K562 (cell line): ENCODE measurements at regions not wholly inside any gene's neighbourhood (a gene's known extent, or its start where the extent isn't known, plus 50 kb on each side); places are given as distances from the start of the nearest gene placed in this dataset.

ENCODE experiments used
- ATAC-seq: fragments of 200-7000 bp; cut with Tn5 transposase; 3 replicates; pipeline ENCODE4 v1.9.1; 2020; ENCODE audit warnings: moderate library complexity
- BruUV-seq: library from RNA; stranded (reverse); fragments of 400-500 nt; replicated peaks from 2 replicates; lab custom pipeline; 2021; lab: Mats Ljungman, UMichigan
- CTCF ChIA-PET: fragments of 300-600 bp; formaldehyde crosslinking; extraction: SDS; loops from one replicate; lab custom pipeline; 2021; ENCODE audit warnings: low intra/inter-chr PET ratio; lab: Yijun Ruan, JAX
- POLR2A ChIA-PET: fragments of 300-600, 350-650 bp; sonication (Branson Sonifier 250); formaldehyde crosslinking; extraction: SDS; loops from one replicate; lab custom pipeline; 2021; ENCODE audit warnings: antibody characterized with exemption, inconsistent platforms; lab: Yijun Ruan, JAX
- DNase-seq, 4 experiments: peaks; one replicate each; pipeline versions ENCODE4 v3.0.0 to v3.0.0-alpha.2; 2011 to 2018; ENCODE audit warnings: low spot score in 3 of 4, mixed read lengths in 3 of 4; ENCODE audit errors: extremely low read depth in 1 of 4
- FAIRE-seq: peaks from 2 replicates; lab custom pipeline; 2011; peaks lifted over from hg19 to GRCh38; lab: Jason Lieb, UNC
- H2AFZ ChIP-seq: 2 replicates; pipeline ENCODE4 v1.6.0; 2011; ENCODE audit warnings: low read depth, low read length, control low read depth, inconsistent platforms
- H3K27ac ChIP-seq: fragments of 200-600 bp; 3 replicates; pipeline ENCODE4 v1.8.0; 2011; ENCODE audit warnings: low read depth, mild to moderate bottlenecking, control low read depth, inconsistent platforms, low read length, moderate library complexity, mixed read lengths; ENCODE audit errors: extremely low read depth
- H3K27me3 ChIP-seq, 2 experiments: fragments of 300-600 bp in 1 of 2; 2 replicates in 1 of 2; 3 replicates in 1 of 2; pipeline versions ENCODE4 v1.6.0 to v1.8.0; 2011; ENCODE audit warnings: inconsistent platforms in 2 of 2, low read length in 2 of 2, mild to moderate bottlenecking in 1 of 2, mixed read lengths in 1 of 2, moderate library complexity in 1 of 2; ENCODE audit not compliant: control insufficient read depth in 2 of 2, insufficient read depth in 2 of 2
- H3K36me3 ChIP-seq: fragments of 300-600 bp; 3 replicates; pipeline ENCODE4 v1.8.0; 2011; ENCODE audit warnings: mild to moderate bottlenecking, low read length, inconsistent platforms; ENCODE audit not compliant: control insufficient read depth, insufficient read depth
- H3K4me1 ChIP-seq, 2 experiments: fragments of 200-600 bp in 1 of 2; replicated peaks in 1 of 2; 2 replicates in 1 of 2; 3 replicates in 1 of 2; pipeline versions ENCODE4 v1.5.1 to v1.8.0; 2011; ENCODE audit warnings: inconsistent platforms in 2 of 2, low read length in 2 of 2, mild to moderate bottlenecking in 1 of 2, mixed read lengths in 1 of 2, moderate library complexity in 1 of 2; ENCODE audit not compliant: control insufficient read depth in 2 of 2, insufficient read depth in 2 of 2
- H3K4me2 ChIP-seq: 2 replicates; pipeline ENCODE4 v1.6.1; 2011; ENCODE audit warnings: low read length, control low read depth, inconsistent platforms, mixed read lengths; ENCODE audit not compliant: insufficient read depth
- H3K4me3 ChIP-seq: fragments of 200-600 bp; sonication (generic), shearing (Covaris generic); 2 replicates; pipeline ENCODE4 v1.5.1; 2016; ENCODE audit warnings: control low read depth, inconsistent platforms
- H3K79me2 ChIP-seq: fragments of 200-600 bp; 3 replicates; pipeline ENCODE4 v1.8.0; 2011; ENCODE audit warnings: low read length, inconsistent platforms; ENCODE audit not compliant: control insufficient read depth, insufficient read depth
- H3K9ac ChIP-seq, 2 experiments: 2 replicates each; pipeline versions ENCODE4 v1.6.0 to v1.6.1; 2011; ENCODE audit warnings: low read depth in 2 of 2, low read length in 2 of 2, control low read depth in 1 of 2, inconsistent platforms in 1 of 2, mild to moderate bottlenecking in 1 of 2, mixed read lengths in 1 of 2; ENCODE audit not compliant: insufficient read depth in 1 of 2
- H3K9me1 ChIP-seq: one replicate; pipeline ENCODE4 v1.6.0; 2011; ENCODE audit warnings: inconsistent platforms, mild to moderate bottlenecking, low read length, moderate library complexity; ENCODE audit not compliant: control insufficient read depth, insufficient read depth
- H3K9me3 ChIP-seq: replicated peaks from 2 replicates; pipeline ENCODE4 v1.5.1; 2011; ENCODE audit warnings: low read depth, low read length, inconsistent platforms; ENCODE audit not compliant: control insufficient read depth, insufficient read depth
- H4K20me1 ChIP-seq: replicated peaks from 2 replicates; pipeline ENCODE4 v1.6.1; 2011; ENCODE audit warnings: low read length, inconsistent platforms, mixed read lengths; ENCODE audit not compliant: control insufficient read depth, insufficient read depth
- ASH1L ChIP-seq: fragments of 450-650 bp; IDR thresholded peaks from 2 replicates; pipeline ENCODE4 v1.6.1; 2018; ENCODE audit warnings: borderline replicate concordance, mild to moderate bottlenecking, low read depth; ENCODE audit not compliant: partially characterized antibody
- KLF1 ChIP-seq: fragments of 450-650 bp; IDR thresholded peaks from 2 replicates; pipeline ENCODE4 v1.6.1; 2016; ENCODE audit warnings: missing genetic modification characterization, missing compliant biosample characterization
- KLF10 ChIP-seq: fragments of 250-450 bp; sonication (Bioruptor Pico); IDR thresholded peaks from 2 replicates; pipeline ENCODE4 v1.6.1; 2021; ENCODE audit warnings: matching md5 sums
- MCM5 ChIP-seq: fragments of 450-650 bp; IDR thresholded peaks from 2 replicates; pipeline ENCODE4 v1.6.1; 2016; ENCODE audit warnings: low read depth
- OTX1 ChIP-seq: fragments of 450-650 bp; formaldehyde crosslinking; IDR thresholded peaks from 2 replicates; pipeline ENCODE4 v1.4.0; 2022; ENCODE audit warnings: mild to moderate bottlenecking
- PCBP2 ChIP-seq: fragments of 200-400 bp; formaldehyde crosslinking; IDR thresholded peaks from 2 replicates; pipeline ENCODE4 v1.6.1; 2018; ENCODE audit warnings: low read length, low read depth, mild to moderate bottlenecking, moderate library complexity; ENCODE audit not compliant: poor library complexity, severe bottlenecking
- PYGO2 ChIP-seq: fragments of 450-650 bp; IDR thresholded peaks from 2 replicates; pipeline ENCODE4 v1.6.1; 2016; ENCODE audit warnings: mild to moderate bottlenecking, missing genetic modification characterization, moderate library complexity, missing compliant biosample characterization
- SMC3 ChIP-seq: conservative IDR thresholded peaks from 2 replicates; pipeline ENCODE4 v1.6.1; 2011; ENCODE audit warnings: low read depth, low read length, improper control_type of control experiment; ENCODE audit not compliant: insufficient read depth
- ZNF175 ChIP-seq: fragments of 200-800 bp; sonication (Bioruptor generic); IDR thresholded peaks from 2 replicates; pipeline ENCODE4 v1.6.1; 2016; ENCODE audit warnings: low read depth, mild to moderate bottlenecking, missing genetic modification characterization, missing compliant biosample characterization
- ZNF699 ChIP-seq: fragments of 250-450 bp; sonication (Bioruptor Pico); IDR thresholded peaks from 2 replicates; pipeline ENCODE4 v1.8.0; 2021; ENCODE audit warnings: mild to moderate bottlenecking, moderate library complexity; ENCODE audit not compliant: insufficient replicate concordance
- WGBS: fragments of 100-300 bp; shearing (Covaris generic); methylation state at CpG from one replicate; pipeline ENCODE4 v1.1.6; 2016; ENCODE audit warnings: low coverage, mixed read lengths; ENCODE audit not compliant: insufficient coverage; ENCODE audit errors: missing lambda C conversion rate; 5-methylcytosine and 5-hydroxymethylcytosine counted together
- in situ Hi-C: fragments of 300-500 bp; cut with MboI; formaldehyde crosslinking; loops from 4 replicates; pipeline ENCODE4 v1.15.0; 2018; ENCODE audit warnings: inconsistent platforms, mixed read lengths
- intact Hi-C: fragments of 100-400 bp; cut with micrococcal nuclease; formaldehyde crosslinking; loops from 2 replicates; pipeline ENCODE4 v1.14.2; 2022
- TF ChIP-seq, protein P1 (sequence below): fragments of 450-650 bp; IDR thresholded peaks from 2 replicates; pipeline ENCODE4 v1.6.1; 2017; ENCODE audit warnings: mild to moderate bottlenecking, moderate library complexity
- TF ChIP-seq, protein P2 (sequence below): IDR thresholded peaks from 2 replicates; pipeline ENCODE4 v1.6.1; 2011; ENCODE audit not compliant: insufficient read length; ENCODE audit errors: extremely low read depth
- TF ChIP-seq, protein P3 (sequence below): sonication (generic); formaldehyde crosslinking; IDR thresholded peaks from 2 replicates; pipeline ENCODE4 v1.8.0; 2022; ENCODE audit warnings: mild to moderate bottlenecking, missing genetic modification reagents, borderline replicate concordance
- TF ChIP-seq, protein P4 (sequence below): fragments of 450-650 bp; formaldehyde crosslinking; IDR thresholded peaks from 2 replicates; pipeline ENCODE4 v1.4.0; 2020; ENCODE audit warnings: mild to moderate bottlenecking, moderate library complexity

DNA sequence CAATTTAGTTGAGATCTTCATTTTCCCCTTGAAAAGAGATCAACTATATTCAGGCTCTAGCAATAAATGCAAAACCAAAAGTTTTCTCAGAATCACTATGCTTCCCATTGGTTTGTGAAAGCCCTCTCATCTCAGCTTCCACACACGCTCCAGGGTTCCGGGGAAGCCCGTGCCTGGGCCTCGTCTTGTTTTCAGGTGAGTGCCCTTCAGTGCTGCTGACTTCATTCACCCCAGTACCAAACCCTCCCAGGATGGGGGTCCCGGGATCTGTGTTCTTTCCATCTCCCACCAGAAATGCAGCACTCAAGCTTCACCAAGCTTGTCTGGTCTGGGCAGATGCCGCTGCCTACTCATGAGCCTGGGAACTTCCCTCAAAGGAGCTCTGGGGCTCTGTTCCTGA lies 97.7 kb downstream of the TEX29 start:
- Histone ChIP-seq H2AFZ (no peak overlapping the region), H3K4me2 (no peak overlapping the region), H3K4me3 (no peak overlapping the region), H3K36me3 (no peaks in the 10 kb centered on the region), H3K9me1 (no peaks in the 10 kb centered on the region), H4K20me1 (no peaks in the 10 kb centered on the region; the same call in 1 of the 2 replicates), H3K79me2 (no peaks in the 10 kb centered on the region), H3K9ac (no peak overlapping the region), H3K9me3 (no peaks in the 10 kb centered on the region), H3K27ac (no peak overlapping the region), H3K4me1 (no peaks in the 10 kb centered on the region), H3K27me3 (peaks cover 2 to 61% of the 10 kb centered on the region in 2 experiments; a peak in 4 of 5 replicates)
- FAIRE-seq (no peak), DNase-seq (no peak), ATAC-seq (no peak)
- BruUV-seq: no TSS peak
- in situ Hi-C loops (no loop called here), intact Hi-C loops (no loop called here)
- POLR2A ChIA-PET: no interaction called here
- 0% methylated on average over 5 of the region's 6 CpGs for WGBS
- TF ChIP-seq MCM5 (no peak), OTX1 (CRISPR knock-in tag) (no peak), ASH1L (no peak), ZNF699 (CRISPR knock-in tag) (no peak), KLF10 (CRISPR knock-in tag) (no peak), KLF1 (tag) (no peak), PYGO2 (no peak), SMC3 (no peak), ZNF175 (CRISPR knock-in tag) (no peak), PCBP2 (no peak)
- TF ChIP-seq, protein P1, sequence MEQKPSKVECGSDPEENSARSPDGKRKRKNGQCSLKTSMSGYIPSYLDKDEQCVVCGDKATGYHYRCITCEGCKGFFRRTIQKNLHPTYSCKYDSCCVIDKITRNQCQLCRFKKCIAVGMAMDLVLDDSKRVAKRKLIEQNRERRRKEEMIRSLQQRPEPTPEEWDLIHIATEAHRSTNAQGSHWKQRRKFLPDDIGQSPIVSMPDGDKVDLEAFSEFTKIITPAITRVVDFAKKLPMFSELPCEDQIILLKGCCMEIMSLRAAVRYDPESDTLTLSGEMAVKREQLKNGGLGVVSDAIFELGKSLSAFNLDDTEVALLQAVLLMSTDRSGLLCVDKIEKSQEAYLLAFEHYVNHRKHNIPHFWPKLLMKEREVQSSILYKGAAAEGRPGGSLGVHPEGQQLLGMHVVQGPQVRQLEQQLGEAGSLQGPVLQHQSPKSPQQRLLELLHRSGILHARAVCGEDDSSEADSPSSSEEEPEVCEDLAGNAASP: no peak
- TF ChIP-seq, protein P2, sequence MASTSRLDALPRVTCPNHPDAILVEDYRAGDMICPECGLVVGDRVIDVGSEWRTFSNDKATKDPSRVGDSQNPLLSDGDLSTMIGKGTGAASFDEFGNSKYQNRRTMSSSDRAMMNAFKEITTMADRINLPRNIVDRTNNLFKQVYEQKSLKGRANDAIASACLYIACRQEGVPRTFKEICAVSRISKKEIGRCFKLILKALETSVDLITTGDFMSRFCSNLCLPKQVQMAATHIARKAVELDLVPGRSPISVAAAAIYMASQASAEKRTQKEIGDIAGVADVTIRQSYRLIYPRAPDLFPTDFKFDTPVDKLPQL: no peak
- TF ChIP-seq, protein P3, sequence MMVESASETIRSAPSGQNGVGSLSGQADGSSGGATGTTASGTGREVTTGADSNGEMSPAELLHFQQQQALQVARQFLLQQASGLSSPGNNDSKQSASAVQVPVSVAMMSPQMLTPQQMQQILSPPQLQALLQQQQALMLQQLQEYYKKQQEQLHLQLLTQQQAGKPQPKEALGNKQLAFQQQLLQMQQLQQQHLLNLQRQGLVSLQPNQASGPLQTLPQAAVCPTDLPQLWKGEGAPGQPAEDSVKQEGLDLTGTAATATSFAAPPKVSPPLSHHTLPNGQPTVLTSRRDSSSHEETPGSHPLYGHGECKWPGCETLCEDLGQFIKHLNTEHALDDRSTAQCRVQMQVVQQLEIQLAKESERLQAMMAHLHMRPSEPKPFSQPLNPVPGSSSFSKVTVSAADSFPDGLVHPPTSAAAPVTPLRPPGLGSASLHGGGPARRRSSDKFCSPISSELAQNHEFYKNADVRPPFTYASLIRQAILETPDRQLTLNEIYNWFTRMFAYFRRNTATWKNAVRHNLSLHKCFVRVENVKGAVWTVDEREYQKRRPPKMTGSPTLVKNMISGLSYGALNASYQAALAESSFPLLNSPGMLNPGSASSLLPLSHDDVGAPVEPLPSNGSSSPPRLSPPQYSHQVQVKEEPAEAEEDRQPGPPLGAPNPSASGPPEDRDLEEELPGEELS (CRISPR knock-in tag): no peak
- TF ChIP-seq, protein P4, sequence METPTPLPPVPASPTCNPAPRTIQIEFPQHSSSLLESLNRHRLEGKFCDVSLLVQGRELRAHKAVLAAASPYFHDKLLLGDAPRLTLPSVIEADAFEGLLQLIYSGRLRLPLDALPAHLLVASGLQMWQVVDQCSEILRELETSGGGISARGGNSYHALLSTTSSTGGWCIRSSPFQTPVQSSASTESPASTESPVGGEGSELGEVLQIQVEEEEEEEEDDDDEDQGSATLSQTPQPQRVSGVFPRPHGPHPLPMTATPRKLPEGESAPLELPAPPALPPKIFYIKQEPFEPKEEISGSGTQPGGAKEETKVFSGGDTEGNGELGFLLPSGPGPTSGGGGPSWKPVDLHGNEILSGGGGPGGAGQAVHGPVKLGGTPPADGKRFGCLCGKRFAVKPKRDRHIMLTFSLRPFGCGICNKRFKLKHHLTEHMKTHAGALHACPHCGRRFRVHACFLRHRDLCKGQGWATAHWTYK (CRISPR knock-in tag): no peak
- CTCF ChIA-PET: no interaction called here
